ENCODE measurements at regions not wholly inside any gene's neighbourhood (a gene's known extent, or its start where the extent isn't known, plus 50 kb on each side); places are given as distances from the start of the nearest gene placed in this dataset.

GRCh38 chr13:90502153-90502552, 845.3 kb upstream of the MIR17HG start:
- TF ChIP-seq IRF1 (CRISPR knock-in tag; IDR thresholded peaks at IDR 0.05; ENCODE audit: borderline replicate concordance) (no peak), ZNF583 (CRISPR knock-in tag; IDR thresholded peaks at IDR 0.05) (no peak), ARHGAP35 (IDR thresholded peaks at IDR 0.05; ENCODE audit: partially characterized antibody) (no peak), POLR2A (conservative IDR thresholded peaks at IDR 0.05) (no peak), CHD2 (IDR thresholded peaks at IDR 0.05; ENCODE audit: low read depth, low read length) (no peak), THRAP3 (IDR thresholded peaks at IDR 0.05; ENCODE audit: borderline replicate concordance) (no peak), MXI1 (IDR thresholded peaks at IDR 0.05; ENCODE audit: low read depth, low read length) (no peak), ZNF830 (CRISPR knock-in tag; IDR thresholded peaks at IDR 0.05) (no peak), SUPT5H (IDR thresholded peaks at IDR 0.05) (no peak), ESRRB (CRISPR knock-in tag; IDR thresholded peaks at IDR 0.05; ENCODE audit: borderline replicate concordance) (no peak)

Measured in K562 (cell line).